ENCODE measurements at regions not wholly inside any gene's neighbourhood (a gene's known extent, or its start where the extent isn't known, plus 50 kb on each side); places are given as distances from the start of the nearest gene placed in this dataset.
"Not testable (repeated sequence)": the region's sequence is repeated elsewhere in the genome, so short reads cannot be mapped to it uniquely, and the experiment has no call there.

- DNase-seq (ENCODE audit: low spot score), result no peak
These were observed 158.6 kb downstream of the GJA1 start for GRCh38 chr6:121594053-121594452.

GRCh38 chr6:121595646-121596045, 160.2 kb downstream of the GJA1 start:
- DNase-seq (ENCODE audit: low spot score), result no peak

- no peak for DNase-seq (ENCODE audit: low spot score)
These were observed 161.0 kb downstream of the GJA1 start for GRCh38 chr6:121596441-121596840.

GRCh38 chr6:121597654-121598053, 162.2 kb downstream of the GJA1 start:
- DNase-seq (ENCODE audit: low spot score), result no peak

- DNase-seq (ENCODE audit: low spot score), result not testable (repeated sequence)
These were observed 163.9 kb downstream of the GJA1 start for GRCh38 chr6:121599331-121599730.

GRCh38 chr6:121600389-121601168, 165.1 kb downstream of the GJA1 start:
- DNase-seq (ENCODE audit: low spot score), result no peak

GRCh38 chr6:121603486-121603885, 168.0 kb downstream of the GJA1 start:
- no peak for DNase-seq (ENCODE audit: low spot score)

GRCh38 chr6:121607721-121608120, 172.3 kb downstream of the GJA1 start:
- no peak for DNase-seq (ENCODE audit: low spot score)

GRCh38 chr6:121608270-121608669, 172.8 kb downstream of the GJA1 start:
- no peak for DNase-seq (ENCODE audit: low spot score)

- DNase-seq (ENCODE audit: low spot score), result no peak
These were observed 173.8 kb downstream of the GJA1 start for GRCh38 chr6:121609281-121609680.

GRCh38 chr6:121612927-121613326, 177.5 kb downstream of the GJA1 start:
- no peak for DNase-seq (ENCODE audit: low spot score)

- DNase-seq (ENCODE audit: low spot score), result no peak
These were observed 178.7 kb downstream of the GJA1 start for GRCh38 chr6:121614115-121614514.

GRCh38 chr6:121615493-121615892, 180.0 kb downstream of the GJA1 start:
- no peak for DNase-seq (ENCODE audit: low spot score)

- DNase-seq (ENCODE audit: low spot score), result no peak
These were observed 181.0 kb downstream of the GJA1 start for GRCh38 chr6:121616406-121616805.

- no peak for DNase-seq (ENCODE audit: low spot score)
These were observed 181.9 kb downstream of the GJA1 start for GRCh38 chr6:121617388-121617787.

- DNase-seq (ENCODE audit: low spot score), result no peak
These were observed 183.6 kb downstream of the GJA1 start for GRCh38 chr6:121619013-121619412.

- no peak for DNase-seq (ENCODE audit: low spot score)
These were observed 184.7 kb downstream of the GJA1 start for GRCh38 chr6:121619987-121620740.

- no peak for DNase-seq (ENCODE audit: low spot score)
These were observed 192.3 kb downstream of the GJA1 start for GRCh38 chr6:121627761-121628160.

GRCh38 chr6:121630716-121631115, 195.3 kb downstream of the GJA1 start:
- no peak for DNase-seq (ENCODE audit: low spot score)

GRCh38 chr6:121631752-121632151, 196.3 kb downstream of the GJA1 start:
- not testable (repeated sequence) for DNase-seq (ENCODE audit: low spot score)

- DNase-seq (ENCODE audit: low spot score), result no peak
These were observed 197.9 kb downstream of the GJA1 start for GRCh38 chr6:121633309-121633708.

GRCh38 chr6:121634586-121634985, 199.1 kb downstream of the GJA1 start:
- DNase-seq (ENCODE audit: low spot score), result not testable (repeated sequence)

GRCh38 chr6:121635355-121635754, 199.9 kb downstream of the GJA1 start:
- DNase-seq (ENCODE audit: low spot score), result no peak
